Astrocyte (in vitro differentiated cells and primary cell): ENCODE measurements at regions not wholly inside any gene's neighbourhood (a gene's known extent, or its start where the extent isn't known, plus 50 kb on each side); places are given as distances from the start of the nearest gene placed in this dataset.

Experiments used
- EZH2 ChIP-seq: IDR thresholded peaks from 2 replicates; pipeline ENCODE4 v1.6.1; 2012; ENCODE audit warnings: mild to moderate bottlenecking, low read length, inconsistent platforms; ENCODE audit not compliant: insufficient read depth
- TF ChIP-seq, protein P1 (sequence below): IDR thresholded peaks from 2 replicates; pipeline ENCODE4 v1.5.1; 2011; ENCODE audit warnings: low read depth, mild to moderate bottlenecking, inconsistent platforms, low read length, moderate library complexity; ENCODE audit not compliant: insufficient read depth

GRCh38 chrX:11867610-11868345 is 109.7 kb downstream of the MSL3 start:
- TF ChIP-seq, protein P1, sequence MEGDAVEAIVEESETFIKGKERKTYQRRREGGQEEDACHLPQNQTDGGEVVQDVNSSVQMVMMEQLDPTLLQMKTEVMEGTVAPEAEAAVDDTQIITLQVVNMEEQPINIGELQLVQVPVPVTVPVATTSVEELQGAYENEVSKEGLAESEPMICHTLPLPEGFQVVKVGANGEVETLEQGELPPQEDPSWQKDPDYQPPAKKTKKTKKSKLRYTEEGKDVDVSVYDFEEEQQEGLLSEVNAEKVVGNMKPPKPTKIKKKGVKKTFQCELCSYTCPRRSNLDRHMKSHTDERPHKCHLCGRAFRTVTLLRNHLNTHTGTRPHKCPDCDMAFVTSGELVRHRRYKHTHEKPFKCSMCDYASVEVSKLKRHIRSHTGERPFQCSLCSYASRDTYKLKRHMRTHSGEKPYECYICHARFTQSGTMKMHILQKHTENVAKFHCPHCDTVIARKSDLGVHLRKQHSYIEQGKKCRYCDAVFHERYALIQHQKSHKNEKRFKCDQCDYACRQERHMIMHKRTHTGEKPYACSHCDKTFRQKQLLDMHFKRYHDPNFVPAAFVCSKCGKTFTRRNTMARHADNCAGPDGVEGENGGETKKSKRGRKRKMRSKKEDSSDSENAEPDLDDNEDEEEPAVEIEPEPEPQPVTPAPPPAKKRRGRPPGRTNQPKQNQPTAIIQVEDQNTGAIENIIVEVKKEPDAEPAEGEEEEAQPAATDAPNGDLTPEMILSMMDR: no peak
- TF ChIP-seq EZH2: no peak
